GM21576 (cell line): ENCODE measurements at regions not wholly inside any gene's neighbourhood (a gene's known extent, or its start where the extent isn't known, plus 50 kb on each side); places are given as distances from the start of the nearest gene placed in this dataset.
A peak's percentile ranks its signal among the peaks of the same experiment; 100 is the strongest.

Experiments
- ATAC-seq: cut with Tn5 transposase; IDR thresholded peaks from one replicate; pipeline ENCODE4 v1.9.1; 2021; ENCODE audit warnings: mild to moderate bottlenecking, moderate library complexity; ENCODE audit not compliant: unreplicated experiment

DNA sequence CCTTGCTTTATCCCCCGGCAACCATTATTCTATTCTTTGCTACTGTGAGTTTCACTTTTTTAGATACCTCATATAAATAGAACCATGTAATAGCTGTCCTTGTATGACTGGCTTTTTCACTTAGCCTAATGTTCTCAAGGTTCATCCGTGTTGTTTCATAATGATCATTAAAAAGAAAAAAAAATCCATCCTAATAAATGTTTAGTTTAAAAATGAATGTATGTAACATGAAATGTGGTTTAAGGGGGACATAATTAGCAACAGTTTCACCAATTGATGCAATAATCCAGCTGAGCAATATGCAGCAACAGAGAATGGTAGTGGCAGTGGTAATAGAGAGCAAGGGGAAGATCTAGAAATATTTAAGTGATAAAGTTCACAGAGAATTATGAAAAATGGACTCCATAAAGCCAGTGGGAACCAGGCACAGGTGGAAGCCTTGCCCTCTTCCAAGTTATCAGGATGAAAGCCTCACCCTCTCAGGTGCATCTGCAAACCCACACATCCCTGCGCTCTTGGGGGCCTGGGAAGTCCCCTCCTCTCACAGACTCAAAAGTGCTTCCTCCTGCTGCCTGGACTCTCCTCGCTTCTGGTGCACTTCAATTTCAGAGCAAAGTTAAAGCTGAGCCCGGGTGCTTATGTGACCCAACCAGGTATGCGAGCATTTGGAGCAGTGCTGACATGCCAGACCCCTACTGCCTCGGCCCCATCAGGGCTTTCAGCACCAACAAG lies 1403.3 kb upstream of the SLC39A10 start:
- no peak for ATAC-seq

DNA sequence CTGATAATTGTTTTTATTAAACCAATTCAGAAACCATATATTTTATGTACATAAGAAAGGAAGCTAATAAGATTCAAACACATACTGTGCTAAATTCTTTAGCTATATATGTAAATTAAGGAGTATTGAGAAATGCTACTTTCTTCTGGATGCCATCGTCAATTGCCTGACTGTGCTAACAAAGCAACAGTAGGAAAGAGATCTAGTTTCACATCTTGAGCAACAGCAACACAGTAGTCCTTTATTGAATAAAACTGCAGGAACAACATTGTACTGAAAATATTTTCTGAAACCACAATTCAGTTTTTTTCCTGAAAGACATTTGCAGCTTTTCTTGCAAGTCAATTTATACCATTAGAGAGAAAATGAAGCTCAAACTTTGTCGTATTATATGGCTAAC lies 1404.9 kb upstream of the SLC39A10 start:
- no peak for ATAC-seq

DNA sequence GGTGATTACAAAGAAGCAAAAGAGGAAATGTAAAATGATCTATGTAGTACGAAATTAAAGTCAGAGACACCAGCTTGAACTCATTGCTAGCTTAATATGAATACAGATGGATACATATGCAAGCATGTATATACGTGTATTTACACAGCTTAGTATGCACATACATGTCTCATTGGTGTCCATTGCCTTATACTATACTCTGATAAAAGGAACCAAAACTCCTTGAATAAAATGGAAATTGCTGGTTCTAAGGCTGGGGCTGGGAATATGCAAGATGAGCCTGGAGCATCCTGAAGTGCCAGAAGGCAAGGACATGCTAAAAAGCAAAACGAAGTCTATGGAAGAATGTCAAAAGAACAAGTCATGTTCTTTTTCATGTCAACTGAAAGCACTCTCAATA lies 1424.4 kb upstream of the SLC39A10 start:
- no peak for ATAC-seq

DNA sequence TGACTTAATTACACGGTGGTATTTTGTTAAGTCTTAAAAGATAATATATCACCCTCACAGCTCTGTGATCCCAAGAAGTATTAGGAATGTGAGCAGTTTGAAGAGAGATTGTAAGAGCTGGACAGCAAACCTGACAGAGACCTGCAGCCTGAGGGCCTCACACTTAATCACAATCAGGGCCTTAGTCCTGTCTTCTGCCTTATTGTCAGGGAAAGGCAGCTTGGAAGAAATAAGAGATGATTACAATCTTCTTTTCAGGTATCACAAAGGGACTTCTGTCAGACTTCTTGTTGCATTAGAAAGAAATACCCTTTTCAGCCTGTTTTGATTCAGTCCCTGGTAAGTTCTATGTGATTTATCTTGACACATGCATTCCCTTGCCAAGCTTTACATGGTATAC lies 1433.8 kb upstream of the SLC39A10 start:
- ATAC-seq = no peak

DNA sequence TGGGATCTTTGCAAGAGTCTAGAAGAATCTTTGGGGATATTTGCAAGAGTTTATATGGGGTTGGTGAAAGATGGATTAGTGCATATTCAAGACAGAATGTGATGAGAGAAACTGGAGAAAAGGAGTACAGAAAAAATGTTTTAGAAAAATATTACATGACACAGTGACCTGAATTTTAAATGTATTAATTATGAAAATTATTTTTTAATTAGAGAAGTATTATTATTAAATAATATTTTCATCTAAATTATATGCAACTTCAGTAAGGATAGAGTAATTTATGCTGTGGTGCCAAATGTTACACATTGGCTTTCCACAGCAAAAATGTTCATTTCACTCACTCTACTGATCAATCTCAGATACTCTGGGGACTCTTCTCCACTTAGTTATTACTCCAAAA lies 1442.8 kb upstream of the SLC39A10 start:
- no peak for ATAC-seq

DNA sequence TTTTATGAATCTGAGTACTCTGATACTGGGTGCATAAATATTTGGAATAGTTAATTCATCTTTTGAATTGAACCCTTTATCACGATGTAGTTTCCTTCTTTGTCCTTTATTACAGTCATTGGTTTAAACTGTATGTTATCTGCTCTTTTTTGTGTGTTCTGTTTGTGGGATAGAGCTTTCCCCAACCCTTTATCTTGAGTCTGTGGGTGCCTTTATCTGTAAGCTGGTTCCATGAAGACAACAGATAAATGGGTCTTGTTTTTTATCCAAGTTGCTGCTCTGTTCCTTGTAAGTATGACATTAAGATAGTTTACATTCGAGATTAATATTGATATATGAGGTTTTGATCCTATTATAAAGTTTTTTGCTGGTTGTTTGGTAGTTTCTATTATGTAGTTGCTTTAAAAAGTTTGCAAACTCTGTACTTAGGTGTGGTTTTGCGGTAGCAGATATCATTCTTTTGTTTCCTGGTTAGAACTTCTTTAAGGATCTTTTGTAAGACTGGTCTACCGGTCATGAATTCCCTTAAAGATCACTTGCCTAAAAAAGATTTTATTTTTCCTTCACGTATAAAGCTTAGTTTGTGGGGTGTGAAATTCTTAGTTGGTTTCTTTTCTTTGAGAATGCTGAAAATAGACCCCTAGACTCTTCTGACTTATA lies 1451.3 kb upstream of the SLC39A10 start:
- ATAC-seq = no peak

DNA sequence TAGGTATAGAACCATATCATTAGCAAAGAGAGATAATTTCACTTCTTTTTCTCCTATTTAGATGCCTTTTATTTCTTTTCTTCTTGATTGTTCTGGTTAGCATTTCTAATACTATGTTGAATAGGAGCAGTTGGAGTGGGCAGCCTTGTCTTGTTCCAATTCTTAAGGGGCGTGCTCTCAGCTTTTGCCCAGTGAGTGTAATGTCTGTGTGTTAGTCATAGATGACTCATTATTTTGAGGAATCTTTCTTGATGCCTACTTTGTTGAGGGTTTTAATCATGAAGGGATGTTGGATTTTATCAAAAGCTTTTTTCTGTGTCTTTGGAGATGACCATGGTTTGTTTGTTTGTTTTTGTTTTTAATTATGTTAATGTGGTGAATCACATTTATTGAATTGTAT lies 1453.1 kb upstream of the SLC39A10 start:
- ATAC-seq = no peak

DNA sequence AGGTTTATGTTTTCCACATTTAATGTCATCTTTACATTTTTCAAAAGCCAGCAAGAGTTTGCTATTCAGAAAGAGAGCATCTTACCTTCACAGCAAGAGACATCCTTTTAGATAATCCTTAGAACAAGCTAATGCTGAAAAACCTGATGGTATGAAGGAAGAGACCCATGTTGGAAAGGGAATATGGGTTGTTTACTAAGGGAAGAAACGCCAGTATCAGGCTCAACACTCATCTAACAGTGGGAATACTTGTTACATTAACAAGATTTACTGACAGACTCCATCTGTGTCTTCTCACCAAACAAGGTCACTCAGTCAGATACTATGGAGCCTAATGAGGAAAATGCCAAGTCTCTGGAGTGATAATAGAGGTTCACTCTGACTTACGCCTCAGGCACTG lies 1474.1 kb upstream of the SLC39A10 start:
- no peak for ATAC-seq

DNA sequence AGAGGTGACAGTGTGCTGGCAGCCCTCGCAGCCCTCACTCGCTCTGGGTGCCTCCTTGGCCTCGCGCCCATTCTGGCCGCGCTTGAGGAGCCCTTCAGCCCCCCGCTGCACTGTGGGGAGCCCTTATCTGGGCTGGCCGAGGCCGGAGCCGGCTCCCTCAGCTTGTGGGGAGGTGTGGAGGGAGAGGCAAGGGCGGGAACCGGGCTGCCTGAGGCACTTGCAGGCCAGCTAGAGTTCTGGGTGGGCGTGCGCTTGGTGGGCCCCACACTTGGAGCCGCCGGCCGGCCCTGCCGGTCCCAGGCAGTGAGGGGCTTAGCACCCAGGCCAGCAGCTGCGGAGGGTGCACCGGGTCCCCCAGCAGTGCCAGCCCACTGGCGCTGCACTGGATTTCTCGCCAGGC lies 1480.9 kb upstream of the SLC39A10 start:
- ATAC-seq = no peak

DNA sequence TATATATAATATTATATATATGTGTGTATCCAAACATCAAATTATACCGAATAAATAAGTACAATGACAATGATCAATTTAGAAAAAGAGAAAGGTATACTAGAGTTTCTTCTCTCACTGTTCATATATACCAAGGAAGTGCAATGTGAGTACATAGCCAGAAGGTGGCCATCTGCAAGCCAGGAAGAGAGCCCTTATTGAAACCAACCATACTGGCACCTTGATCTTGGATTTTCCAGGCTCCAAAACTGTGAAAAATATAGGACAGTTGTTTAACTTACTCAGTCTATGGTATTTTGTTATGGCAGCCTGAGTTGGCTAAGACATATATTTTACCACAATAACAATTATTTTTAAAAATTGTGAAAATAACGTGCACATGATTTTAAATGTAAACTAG lies 1490.2 kb upstream of the SLC39A10 start:
- peak; percentile 80 for ATAC-seq

DNA sequence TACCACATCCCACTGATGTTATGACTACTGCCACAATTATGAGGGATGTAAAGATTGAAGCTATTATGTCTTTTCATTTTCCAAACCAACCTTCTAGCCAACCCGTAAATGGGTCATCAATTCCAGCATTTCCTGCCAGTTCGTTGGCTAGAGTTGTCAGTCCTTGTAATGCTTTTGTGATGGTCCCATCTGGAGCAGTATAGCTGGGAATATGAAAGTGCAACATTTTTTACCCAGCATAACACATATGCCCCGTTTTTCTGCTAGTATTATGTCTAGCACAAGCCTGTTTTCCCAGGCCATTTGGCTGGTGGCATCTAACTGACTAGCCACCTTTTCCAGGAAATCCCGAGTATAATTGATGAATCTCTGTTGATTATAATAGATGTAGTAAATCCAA lies 1501.6 kb upstream of the SLC39A10 start:
- ATAC-seq = no peak

DNA sequence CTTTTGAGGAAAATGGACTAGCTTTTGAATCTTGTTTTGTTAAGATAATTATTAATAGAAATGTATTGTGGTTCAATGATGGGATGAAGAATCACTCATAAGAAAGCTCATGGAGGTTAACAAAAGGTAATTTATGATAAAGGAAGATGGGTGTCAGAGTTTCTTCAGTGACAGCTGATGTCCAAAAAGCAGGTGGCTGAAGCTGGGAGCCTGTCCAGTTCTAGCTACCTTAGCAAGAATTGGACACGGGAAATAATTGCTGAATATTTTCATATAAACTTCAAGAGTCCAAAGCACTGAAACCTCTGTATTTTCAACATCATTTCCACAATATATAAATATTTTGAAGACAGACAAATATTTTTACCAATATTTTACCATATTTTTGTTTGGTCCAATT lies 1505.8 kb upstream of the SLC39A10 start:
- no peak for ATAC-seq

DNA sequence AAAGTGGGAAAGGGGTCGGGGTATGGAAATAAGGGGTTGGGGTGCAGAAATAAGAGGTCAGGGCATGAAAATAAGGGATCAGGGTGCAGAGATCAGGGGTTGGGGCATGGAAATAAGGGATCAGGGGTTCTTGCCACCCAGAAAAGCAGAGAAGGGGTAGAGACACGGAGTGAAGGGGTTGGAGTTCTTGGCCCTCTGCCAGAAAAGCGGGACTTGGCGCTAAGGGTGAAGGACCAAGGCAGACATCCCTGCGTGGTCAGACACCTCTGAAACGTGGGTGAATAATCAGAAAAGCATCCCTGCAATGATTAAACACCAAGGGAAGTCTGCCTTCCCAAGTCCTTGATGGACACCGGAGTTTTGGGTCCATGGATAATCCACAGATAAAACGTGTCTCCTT lies 1521.6 kb upstream of the SLC39A10 start:
- no peak for ATAC-seq

DNA sequence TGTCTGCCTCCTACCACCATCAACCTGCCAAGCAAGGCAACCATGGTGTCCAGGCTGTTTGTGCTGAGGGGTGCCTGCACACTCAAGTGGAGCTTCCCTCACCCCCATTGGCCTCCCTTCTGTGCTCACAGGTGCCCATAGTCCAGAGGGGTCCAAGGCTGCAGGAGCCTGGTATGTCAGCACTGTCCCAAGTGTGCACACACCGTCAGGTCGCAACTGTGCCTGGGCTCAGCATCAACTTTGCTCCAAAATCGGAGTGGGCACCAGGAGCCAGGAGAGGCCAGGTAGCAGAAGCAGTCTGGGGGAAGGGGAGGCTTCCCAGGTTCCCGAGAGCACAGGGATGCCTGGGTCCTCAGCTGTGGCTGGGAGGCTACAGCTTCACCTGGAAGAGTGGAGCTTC lies 1528.2 kb upstream of the SLC39A10 start:
- ATAC-seq = no peak

DNA sequence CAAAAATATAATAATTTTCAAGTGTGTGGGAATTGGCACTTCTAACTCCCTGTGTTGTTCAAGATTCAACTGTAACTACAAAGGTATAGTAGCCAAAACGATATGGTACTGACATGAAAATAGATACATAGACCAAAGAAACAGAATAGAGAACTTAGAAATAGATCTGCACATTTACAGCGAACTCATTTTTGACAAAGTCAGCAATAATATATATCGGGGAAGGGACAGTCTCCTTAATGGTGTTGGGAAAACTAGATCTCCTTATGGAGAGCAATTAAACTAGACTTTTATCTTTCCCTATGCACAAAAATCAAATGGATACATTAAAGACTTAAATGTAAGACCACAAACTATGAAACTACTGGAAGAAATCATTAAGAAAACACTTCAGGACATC lies 1530.6 kb upstream of the SLC39A10 start:
- no peak for ATAC-seq

DNA sequence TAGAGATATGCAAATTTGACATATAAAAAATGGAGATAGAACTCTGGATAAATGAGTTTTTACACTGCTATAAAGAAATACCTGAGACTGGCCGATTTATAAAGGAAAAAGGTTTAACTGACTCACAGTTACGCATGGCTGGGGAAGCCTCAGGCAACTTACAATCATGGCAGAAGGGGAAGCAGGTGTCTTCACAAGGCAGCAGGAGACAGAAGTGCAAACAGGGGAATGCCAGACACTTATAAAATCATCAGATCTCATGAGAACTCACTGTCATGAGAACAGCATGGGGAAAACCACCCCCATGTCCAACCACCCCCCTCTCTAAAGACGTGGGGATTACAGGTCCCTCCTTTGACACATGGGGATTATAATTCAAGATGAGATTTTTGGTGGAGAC lies 1540.2 kb upstream of the SLC39A10 start:
- no peak for ATAC-seq

DNA sequence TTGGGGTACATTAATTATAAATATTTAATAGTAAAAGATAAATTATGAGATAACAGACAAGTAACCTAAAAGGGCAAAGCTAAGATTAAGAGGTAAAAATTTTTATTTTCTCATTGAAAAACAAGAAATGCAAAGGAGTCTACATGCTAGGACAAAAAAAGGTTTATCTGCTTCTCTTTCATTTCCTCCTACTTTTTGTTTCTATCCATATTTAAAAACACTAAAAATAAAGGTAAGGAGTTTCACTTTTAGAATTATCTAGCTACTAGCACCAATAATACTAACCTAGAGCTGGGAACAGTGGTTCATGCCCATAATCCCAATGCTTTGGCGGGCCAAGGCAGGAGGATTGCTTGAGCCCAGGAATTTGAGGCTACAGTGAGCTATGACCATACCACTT lies 1551.7 kb upstream of the SLC39A10 start:
- peak; percentile 35 for ATAC-seq

DNA sequence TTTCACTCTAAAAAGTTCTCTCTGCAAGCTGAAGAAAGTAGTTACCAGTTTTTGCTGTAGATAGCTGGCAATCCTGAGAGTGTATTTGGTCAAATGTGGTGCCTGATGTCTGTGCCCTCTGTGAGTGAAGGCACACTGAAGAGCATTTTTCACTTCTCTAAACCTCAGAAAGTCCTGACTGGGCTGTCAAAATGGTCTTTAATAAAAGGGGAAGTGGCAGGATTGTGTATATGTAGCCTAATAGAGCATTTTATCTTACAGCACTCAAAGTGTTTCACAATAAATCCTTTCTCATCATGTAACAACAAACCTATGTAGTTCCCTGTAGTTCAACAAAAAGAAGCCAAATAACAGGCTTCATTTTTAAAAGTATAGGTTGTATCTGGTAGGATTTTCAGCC lies 1552.3 kb upstream of the SLC39A10 start:
- ATAC-seq = peak; percentile 97

DNA sequence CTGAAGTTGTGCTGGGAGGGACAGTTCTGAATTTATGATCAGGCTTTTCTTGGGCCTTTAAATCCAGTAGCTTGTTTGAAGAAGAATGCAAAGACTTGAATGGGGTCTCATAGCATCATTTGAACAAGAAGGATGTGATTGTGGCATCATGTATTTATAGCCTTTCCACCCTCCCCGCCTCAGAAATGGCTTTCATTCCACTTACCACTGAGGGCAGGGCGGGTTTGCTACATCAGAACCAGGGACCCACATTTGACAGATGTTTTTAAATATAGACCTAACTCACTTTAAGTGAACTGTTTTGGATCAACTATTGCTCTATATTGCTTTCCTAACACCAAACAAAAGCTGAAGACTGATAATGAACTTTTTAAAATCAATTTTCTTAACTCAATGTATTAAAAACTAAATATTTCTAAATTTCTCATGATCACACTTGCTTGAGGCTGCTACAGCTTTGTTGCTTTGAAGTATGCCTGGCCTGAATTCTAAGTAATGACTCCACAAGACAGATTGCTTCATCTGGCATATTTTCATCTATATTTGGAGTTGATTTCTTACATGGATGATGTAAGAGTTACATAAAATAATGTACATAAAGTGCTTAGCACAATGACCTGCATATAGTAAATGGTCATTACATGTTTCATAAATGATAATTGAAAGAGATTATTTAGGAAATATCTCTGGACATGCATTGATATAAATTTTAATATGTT lies 1552.9 kb upstream of the SLC39A10 start:
- ATAC-seq = peak; percentile 20

DNA sequence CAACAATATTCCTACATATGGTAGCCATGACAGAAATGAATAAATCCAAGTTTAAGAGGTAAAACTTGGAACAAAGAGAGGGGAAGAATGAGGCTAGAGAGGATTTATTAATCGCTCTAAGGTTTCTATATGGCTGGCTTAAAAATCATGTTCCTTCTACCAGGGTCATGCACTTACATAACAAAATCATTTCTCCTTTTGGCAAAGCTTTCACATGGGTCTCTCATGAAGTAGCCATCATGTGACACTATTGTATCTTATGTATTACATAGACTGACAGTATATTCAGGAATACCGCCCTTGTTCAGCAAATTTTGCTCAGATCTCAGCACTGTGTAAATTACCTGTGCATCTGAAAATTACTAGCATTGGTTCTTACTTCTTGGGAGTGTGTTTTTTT lies 1554.5 kb upstream of the SLC39A10 start:
- ATAC-seq = no peak

DNA sequence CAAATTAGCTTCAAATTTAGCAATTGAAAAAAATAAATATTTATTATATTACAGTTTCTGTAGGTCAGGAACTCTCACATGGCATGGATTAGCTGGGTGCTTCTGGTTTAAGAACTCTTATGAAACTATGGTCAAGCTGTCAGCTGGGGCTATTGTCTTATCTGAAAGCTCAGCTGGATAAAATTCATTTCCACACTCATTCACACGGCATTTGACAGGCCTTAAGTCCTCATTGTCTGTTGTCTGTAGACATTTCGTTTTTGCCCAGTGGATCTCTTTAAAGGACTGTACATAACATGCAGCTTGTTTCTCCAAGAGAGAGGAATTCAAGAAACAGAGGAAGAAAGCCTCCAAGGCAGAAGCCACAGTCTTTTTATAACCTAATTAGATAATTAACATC lies 1556.8 kb upstream of the SLC39A10 start:
- no peak for ATAC-seq

DNA sequence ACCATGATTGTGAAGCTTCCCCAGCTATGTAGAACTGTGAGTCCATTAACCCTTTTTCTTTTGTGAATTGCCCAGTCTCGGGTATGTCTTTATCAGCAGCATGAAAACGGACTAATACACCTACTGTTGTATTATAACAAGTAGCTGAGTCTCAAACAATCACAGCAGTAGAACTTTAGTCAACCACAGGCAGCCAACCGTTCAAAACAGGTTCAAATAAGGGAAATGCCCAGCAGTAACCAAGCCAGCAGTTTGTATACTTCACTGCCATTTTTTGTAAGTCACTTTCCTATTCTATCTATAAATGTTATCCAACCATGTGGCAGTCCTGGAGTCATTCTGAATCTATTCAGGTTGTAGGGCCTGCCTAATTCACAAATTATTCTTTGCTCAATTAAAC lies 1560.6 kb upstream of the SLC39A10 start:
- ATAC-seq = no peak
